ENCODE measurements at regions not wholly inside any gene's neighbourhood (a gene's known extent, or its start where the extent isn't known, plus 50 kb on each side); places are given as distances from the start of the nearest gene placed in this dataset.

- in situ Hi-C loops (cut with HindIII; ENCODE audit: low sequenced_read_pairs): no loop called here
- DNase-seq (ENCODE audit: low read depth, low spot score): no peak
- H3K4me3 ChIP-seq (ENCODE audit: low read depth, low read length): no peak overlapping the region
- no peak for TF ChIP-seq CTCF (IDR thresholded peaks at IDR 0.05; ENCODE audit: low read depth, low read length)
Observed at GRCh38 chr12:11946161-11946560, 124.6 kb upstream of the BCL2L14 start.

- in situ Hi-C loops (cut with HindIII; ENCODE audit: low sequenced_read_pairs): no loop called here
- no peak for DNase-seq (ENCODE audit: low read depth, low spot score)
Observed at GRCh38 chr12:11947213-11947612, 123.5 kb upstream of the BCL2L14 start.

GRCh38 chr12:11949738-11950411 lies 120.9 kb upstream of the BCL2L14 start:
- no peak for TF ChIP-seq CTCF (IDR thresholded peaks at IDR 0.05; ENCODE audit: low read depth, low read length)
- in situ Hi-C loops (cut with HindIII; ENCODE audit: low sequenced_read_pairs): no loop called here
- DNase-seq (ENCODE audit: low read depth, low spot score): no peak
- H3K4me3 ChIP-seq (ENCODE audit: low read depth, low read length): no peak overlapping the region

More at GRCh38 chr12:11947213-11947612, 123.5 kb upstream of the BCL2L14 start:
- H3K4me3 ChIP-seq (ENCODE audit: low read depth, low read length): no peak overlapping the region
- no peak for TF ChIP-seq CTCF (IDR thresholded peaks at IDR 0.05; ENCODE audit: low read depth, low read length)

GRCh38 chr12:11951209-11951608 lies 119.5 kb upstream of the BCL2L14 start:
- no peak overlapping the region for H3K4me3 ChIP-seq (ENCODE audit: low read depth, low read length)
- no peak for TF ChIP-seq CTCF (IDR thresholded peaks at IDR 0.05; ENCODE audit: low read depth, low read length)
- no peak for DNase-seq (ENCODE audit: low read depth, low spot score)
- in situ Hi-C loops (cut with HindIII; ENCODE audit: low sequenced_read_pairs): no loop called here

GRCh38 chr12:11953523-11953922 lies 117.2 kb upstream of the BCL2L14 start:
- in situ Hi-C loops (cut with HindIII; ENCODE audit: low sequenced_read_pairs): no loop called here
- DNase-seq (ENCODE audit: low read depth, low spot score): no peak
- TF ChIP-seq CTCF (IDR thresholded peaks at IDR 0.05; ENCODE audit: low read depth, low read length): no peak
- H3K4me3 ChIP-seq (ENCODE audit: low read depth, low read length): no peak overlapping the region

- no peak for TF ChIP-seq CTCF (IDR thresholded peaks at IDR 0.05; ENCODE audit: low read depth, low read length)
- DNase-seq (ENCODE audit: low read depth, low spot score): no peak
- in situ Hi-C loops (cut with HindIII; ENCODE audit: low sequenced_read_pairs): no loop called here
- no peak overlapping the region for H3K4me3 ChIP-seq (ENCODE audit: low read depth, low read length)
Observed at GRCh38 chr12:11954181-11954580, 116.6 kb upstream of the BCL2L14 start.
